GM19397 (cell line): ENCODE measurements at regions not wholly inside any gene's neighbourhood (a gene's known extent, or its start where the extent isn't known, plus 50 kb on each side); places are given as distances from the start of the nearest gene placed in this dataset.
"Not testable (repeated sequence)": the region's sequence is repeated elsewhere in the genome, so short reads cannot be mapped to it uniquely, and the experiment has no call there.

ENCODE experiments used
- ATAC-seq: cut with Tn5 transposase; IDR thresholded peaks from one replicate; pipeline ENCODE4 v1.9.1; 2021; ENCODE audit warnings: mild to moderate bottlenecking, moderate library complexity; ENCODE audit not compliant: unreplicated experiment

- ATAC-seq, result not testable (repeated sequence)
These were observed 224.4 kb upstream of the SLC8A1 start for GRCh38 chr2:40676134-40676790.

DNA sequence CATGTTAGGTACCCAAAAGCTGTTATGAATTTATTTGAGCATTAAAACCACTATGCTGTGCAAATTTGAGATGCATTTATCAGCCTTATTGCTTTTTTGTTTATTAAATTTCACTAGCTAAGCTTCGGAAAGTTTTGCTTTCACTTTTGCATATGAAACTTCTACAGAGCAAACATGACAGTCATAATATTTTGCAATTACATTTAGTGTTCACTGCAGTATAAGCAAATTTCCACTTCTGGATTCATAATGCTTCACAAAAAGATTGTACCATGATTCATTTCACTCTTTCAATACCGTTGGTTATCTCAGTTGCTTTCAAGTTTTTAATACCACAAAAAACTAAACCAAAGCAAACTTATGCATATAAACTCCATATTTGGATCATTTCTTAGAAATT is 228.7 kb upstream of the SLC8A1 start:
- ATAC-seq, result no peak

GRCh38 chr2:40690036-40690435 is 238.1 kb upstream of the SLC8A1 start:
- ATAC-seq, result no peak

GRCh38 chr2:40690525-40690924 is 238.6 kb upstream of the SLC8A1 start:
- ATAC-seq, result no peak

GRCh38 chr2:40700231-40700954 is 248.5 kb upstream of the SLC8A1 start:
- ATAC-seq, result no peak

- ATAC-seq, result not testable (repeated sequence)
These were observed 260.5 kb upstream of the SLC8A1 start for GRCh38 chr2:40712197-40712894.

- no peak for ATAC-seq
These were observed 265.0 kb upstream of the SLC8A1 start for GRCh38 chr2:40716879-40717278.

DNA sequence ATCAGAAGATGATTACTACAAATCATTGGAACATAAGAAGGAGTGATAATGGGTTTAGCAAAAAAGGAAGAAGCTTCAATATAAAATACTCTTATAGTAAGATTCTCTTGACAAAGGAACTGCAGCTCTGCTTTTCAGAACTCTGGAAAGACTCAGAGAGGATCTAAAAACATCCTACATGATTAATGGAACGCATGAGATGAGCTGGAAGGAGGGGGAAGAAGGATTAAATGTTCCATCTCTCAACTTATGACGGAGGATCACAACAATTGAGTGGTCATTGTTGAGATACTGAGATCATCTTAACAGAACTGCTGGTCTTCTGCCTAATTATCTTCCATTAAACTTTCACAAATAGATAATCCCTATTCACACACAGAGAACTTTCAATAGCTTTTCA is 267.5 kb upstream of the SLC8A1 start:
- ATAC-seq, result no peak

GRCh38 chr2:40721595-40721994 is 269.7 kb upstream of the SLC8A1 start:
- no peak for ATAC-seq

DNA sequence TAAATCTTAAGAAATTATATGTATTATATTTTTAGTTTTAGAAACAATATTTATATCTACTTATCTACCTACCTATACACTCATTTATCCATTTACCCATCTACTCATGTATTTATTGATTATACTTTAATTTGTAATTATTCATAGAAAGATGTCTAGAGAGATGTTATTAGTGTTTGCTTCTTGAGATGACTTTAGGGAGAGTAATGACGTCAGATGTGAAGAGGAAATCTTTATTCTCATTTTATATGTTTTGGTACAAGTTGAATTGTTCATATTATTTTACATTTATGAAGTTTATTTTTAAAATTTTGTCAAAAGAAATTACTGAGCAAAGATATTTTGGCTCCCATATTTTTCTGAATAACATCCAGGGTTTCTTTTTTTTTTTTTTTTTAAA is 271.3 kb upstream of the SLC8A1 start:
- ATAC-seq, result no peak

DNA sequence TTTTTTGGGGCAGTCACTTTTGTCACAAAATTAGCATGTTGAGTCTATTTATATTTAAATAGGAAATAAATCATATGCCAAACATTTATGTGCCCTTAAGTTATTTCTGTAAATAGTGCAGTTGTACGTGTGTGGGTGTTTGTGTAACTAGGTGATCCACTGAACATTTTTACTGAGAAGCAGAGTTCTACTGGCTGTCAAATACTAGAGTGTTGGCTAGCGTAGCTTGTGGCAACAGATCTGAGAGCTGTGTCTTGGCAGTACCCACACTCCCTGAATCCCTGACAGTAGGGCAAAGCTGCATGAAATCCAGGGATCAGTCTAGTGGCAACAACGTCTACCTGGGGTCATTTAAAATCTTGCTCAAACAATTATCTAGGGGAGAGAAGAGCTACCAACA is 273.1 kb upstream of the SLC8A1 start:
- no peak for ATAC-seq

DNA sequence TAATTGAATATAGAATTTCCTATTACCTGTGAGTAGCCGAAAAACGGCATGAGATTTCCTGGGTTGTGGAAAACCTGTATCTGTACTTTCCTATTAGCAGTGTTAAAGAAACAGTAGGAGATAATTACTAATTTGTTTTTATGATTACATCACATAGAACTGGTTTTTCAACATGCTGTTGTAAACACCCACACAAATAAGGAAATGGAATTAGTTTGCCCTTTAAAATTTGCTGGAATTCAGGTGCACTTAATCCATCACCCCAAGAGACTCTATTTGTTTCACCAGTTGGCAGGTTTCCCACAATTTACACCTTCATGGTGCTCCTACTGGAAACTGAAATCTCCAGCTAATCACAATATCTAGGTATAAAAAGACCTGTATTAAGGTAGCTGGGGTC is 274.1 kb upstream of the SLC8A1 start:
- no peak for ATAC-seq

- ATAC-seq, result no peak
These were observed 282.9 kb upstream of the SLC8A1 start for GRCh38 chr2:40734797-40735196.

- no peak for ATAC-seq
These were observed 285.3 kb upstream of the SLC8A1 start for GRCh38 chr2:40737180-40737579.

- no peak for ATAC-seq
These were observed 288.5 kb upstream of the SLC8A1 start for GRCh38 chr2:40740419-40740818.

DNA sequence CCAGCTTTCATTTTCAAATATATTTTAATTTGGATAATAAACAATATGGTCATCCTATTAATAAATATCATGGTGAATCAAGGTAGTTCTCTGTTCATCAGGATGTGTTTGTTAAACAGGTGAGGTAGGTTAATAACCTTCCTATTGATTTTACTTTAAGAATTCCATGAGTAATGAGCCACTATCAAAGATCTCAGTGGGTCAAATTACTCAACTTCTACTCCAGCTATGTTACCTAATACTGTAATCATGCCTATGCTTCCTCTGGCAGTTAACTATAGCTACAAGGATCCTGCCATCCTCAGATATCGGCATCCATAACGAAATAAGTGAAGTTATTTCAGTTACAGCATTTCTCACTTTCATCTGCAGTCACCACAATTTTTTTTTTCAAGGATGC is 289.6 kb upstream of the SLC8A1 start:
- ATAC-seq, result no peak

GRCh38 chr2:40746191-40746590 is 294.3 kb upstream of the SLC8A1 start:
- no peak for ATAC-seq

GRCh38 chr2:40751981-40752380 is 300.1 kb upstream of the SLC8A1 start:
- ATAC-seq, result no peak

DNA sequence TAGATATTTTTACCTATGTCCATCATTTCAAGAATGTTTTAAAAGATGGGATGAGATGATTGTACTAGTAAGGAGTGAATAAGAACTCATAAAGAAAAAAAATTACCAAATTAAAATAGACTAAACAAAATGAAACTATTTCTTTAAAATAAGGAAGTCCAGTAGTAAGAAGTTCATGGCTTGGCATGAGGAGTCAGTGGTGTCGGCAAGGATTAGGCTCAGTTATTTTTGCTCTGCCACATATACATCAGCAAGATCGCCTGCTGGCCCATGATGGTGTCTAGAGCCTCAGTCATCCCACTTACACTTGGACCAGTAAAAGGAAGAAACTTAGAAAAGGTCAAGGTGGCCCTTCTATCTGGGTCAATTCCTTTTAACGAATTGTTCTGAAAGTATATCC is 300.9 kb upstream of the SLC8A1 start:
- ATAC-seq, result no peak

GRCh38 chr2:40754912-40755311 is 303.0 kb upstream of the SLC8A1 start:
- no peak for ATAC-seq

DNA sequence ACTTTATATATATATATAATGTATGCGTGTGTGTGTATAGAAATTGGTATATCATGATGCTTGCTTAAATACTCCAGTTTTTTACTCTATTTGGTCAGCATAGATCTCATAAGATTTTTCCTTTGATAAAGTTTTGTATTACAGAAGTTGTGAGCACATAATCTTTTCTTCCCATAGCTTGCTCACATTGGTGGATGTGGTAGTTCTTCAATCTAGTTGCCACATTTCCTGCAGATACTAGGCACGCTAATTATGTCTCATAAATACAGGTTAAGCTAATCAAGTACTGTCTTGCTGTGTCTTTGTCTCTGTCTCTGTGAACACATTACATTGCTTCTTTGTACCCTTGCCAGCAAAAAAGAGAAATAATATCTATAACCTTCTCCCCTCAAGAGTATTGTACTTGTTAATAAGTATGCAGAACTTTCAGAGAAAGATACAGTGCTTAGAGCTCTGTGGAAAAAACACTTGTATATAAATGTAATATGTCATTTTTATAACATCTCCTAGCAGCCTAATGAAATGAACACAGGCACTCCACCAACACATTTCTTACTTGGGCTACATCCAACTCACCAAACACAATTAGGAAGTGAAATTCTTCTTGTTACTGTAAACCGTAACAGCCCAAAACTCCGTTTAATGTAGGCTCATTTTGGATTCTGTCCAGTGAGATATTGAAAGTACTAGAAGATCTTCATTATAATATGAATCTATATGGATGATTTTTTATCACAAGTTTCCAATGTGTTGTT is 306.7 kb upstream of the SLC8A1 start:
- ATAC-seq, result no peak
